PC-3 (cell line): ENCODE measurements at regions not wholly inside any gene's neighbourhood (a gene's known extent, or its start where the extent isn't known, plus 50 kb on each side); places are given as distances from the start of the nearest gene placed in this dataset.

Source experiments
- EZH2 ChIP-seq: fragments of 300-600 bp; sonication (generic); IDR thresholded peaks from one replicate; pipeline ENCODE4 v1.6.1; 2017; ENCODE audit warnings: antibody characterized with exemption, mild to moderate bottlenecking, low read length; ENCODE audit not compliant: unreplicated experiment
- TF ChIP-seq, protein P1 (sequence below): fragments of 300-600 bp; sonication (generic); conservative IDR thresholded peaks from 2 replicates; pipeline ENCODE4 v1.5.1; 2017; ENCODE audit warnings: antibody characterized with exemption, low read depth, mild to moderate bottlenecking, low read length

DNA sequence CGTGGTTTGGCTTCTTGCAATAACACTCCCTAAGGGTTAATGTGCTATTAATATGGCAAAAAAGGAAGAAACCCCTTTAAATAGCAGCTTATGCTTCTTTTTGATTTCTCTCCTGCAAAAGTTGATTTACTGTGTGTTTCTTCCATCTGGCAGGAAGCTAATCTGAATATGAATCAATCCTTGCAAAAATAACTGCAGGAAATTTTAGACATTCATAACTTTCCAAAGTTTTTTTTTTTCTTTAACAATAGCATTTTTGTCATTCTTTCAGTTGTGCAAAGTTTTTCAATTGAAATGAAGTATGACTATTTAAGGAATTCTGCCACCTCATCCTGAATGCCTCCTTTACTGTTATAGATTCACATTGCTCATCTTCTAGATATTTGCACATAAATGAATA is 115.6 kb downstream of the SPANXA1 start:
- TF ChIP-seq, protein P1, sequence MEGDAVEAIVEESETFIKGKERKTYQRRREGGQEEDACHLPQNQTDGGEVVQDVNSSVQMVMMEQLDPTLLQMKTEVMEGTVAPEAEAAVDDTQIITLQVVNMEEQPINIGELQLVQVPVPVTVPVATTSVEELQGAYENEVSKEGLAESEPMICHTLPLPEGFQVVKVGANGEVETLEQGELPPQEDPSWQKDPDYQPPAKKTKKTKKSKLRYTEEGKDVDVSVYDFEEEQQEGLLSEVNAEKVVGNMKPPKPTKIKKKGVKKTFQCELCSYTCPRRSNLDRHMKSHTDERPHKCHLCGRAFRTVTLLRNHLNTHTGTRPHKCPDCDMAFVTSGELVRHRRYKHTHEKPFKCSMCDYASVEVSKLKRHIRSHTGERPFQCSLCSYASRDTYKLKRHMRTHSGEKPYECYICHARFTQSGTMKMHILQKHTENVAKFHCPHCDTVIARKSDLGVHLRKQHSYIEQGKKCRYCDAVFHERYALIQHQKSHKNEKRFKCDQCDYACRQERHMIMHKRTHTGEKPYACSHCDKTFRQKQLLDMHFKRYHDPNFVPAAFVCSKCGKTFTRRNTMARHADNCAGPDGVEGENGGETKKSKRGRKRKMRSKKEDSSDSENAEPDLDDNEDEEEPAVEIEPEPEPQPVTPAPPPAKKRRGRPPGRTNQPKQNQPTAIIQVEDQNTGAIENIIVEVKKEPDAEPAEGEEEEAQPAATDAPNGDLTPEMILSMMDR = no peak
- TF ChIP-seq EZH2 = no peak
